ENCODE measurements at regions not wholly inside any gene's neighbourhood (a gene's known extent, or its start where the extent isn't known, plus 50 kb on each side); places are given as distances from the start of the nearest gene placed in this dataset.

GRCh38 chr10:44237364-44238049, 147.4 kb downstream of the CXCL12 start:
- DNase-seq (ENCODE audit: extremely low spot score): peak; percentile 42
- Histone ChIP-seq H3K27me3 (no peaks in the 10 kb centered on the region), H3K36me3 (no peaks in the 10 kb centered on the region), H3K4me3 (no peak overlapping the region), H3K9me3 (no peaks in the 10 kb centered on the region), H3K27ac (replicated peaks in 1 of 4) (no peak overlapping the region), H3K4me1 (peaks cover 3 to 7% (median 5%) of the 10 kb centered on the region in 4 donors)
- 67% methylated on average over 1 of the region's 1 CpG for WGBS
- TF ChIP-seq EP300 (IDR thresholded peaks at IDR 0.05) (no peak), CTCF (IDR thresholded peaks at IDR 0.05) (no peak), POLR2A (IDR thresholded peaks at IDR 0.05; ENCODE audit: low read depth) (no peak), POLR2AphosphoS5 (IDR thresholded peaks at IDR 0.05) (no peak)
- intact Hi-C loops (cut with DNase I): no loop called here

- no peak overlapping the region for H3K4me3 ChIP-seq
- H3K9me3 ChIP-seq: no peaks in the 10 kb centered on the region
- WGBS: 94% methylated on average over 5 of the region's 5 CpGs
- no peak overlapping the region for H3K27ac ChIP-seq (replicated peaks in 1 of 4)
- no peak for TF ChIP-seq CTCF (IDR thresholded peaks at IDR 0.05)
- TF ChIP-seq EP300 (IDR thresholded peaks at IDR 0.05): no peak
- TF ChIP-seq POLR2AphosphoS5 (IDR thresholded peaks at IDR 0.05): no peak
- no peak for TF ChIP-seq POLR2A (IDR thresholded peaks at IDR 0.05; ENCODE audit: low read depth)
- no peaks in the 10 kb centered on the region for H3K36me3 ChIP-seq
- peak; percentile 90 for DNase-seq (ENCODE audit: extremely low spot score)
- no peaks in the 10 kb centered on the region for H3K27me3 ChIP-seq
- intact Hi-C loops (cut with DNase I): no loop called here
- H3K4me1 ChIP-seq: peaks cover 3 to 7% (median 5%) of the 10 kb centered on the region in 4 donors
Measured at GRCh38 chr10:44235363-44235762, 149.5 kb downstream of the CXCL12 start.

GRCh38 chr10:44234483-44234875, 150.4 kb downstream of the CXCL12 start:
- Histone ChIP-seq H3K9me3 (no peaks in the 10 kb centered on the region), H3K4me1 (peaks cover 3 to 7% (median 5%) of the 10 kb centered on the region in 4 donors), H3K36me3 (no peaks in the 10 kb centered on the region), H3K4me3 (no peak overlapping the region), H3K27ac (replicated peaks in 1 of 4) (no peak overlapping the region), H3K27me3 (no peaks in the 10 kb centered on the region)
- peak; percentile 10 for DNase-seq (ENCODE audit: extremely low spot score)
- TF ChIP-seq POLR2AphosphoS5 (IDR thresholded peaks at IDR 0.05) (no peak), POLR2A (IDR thresholded peaks at IDR 0.05; ENCODE audit: low read depth) (no peak), CTCF (IDR thresholded peaks at IDR 0.05) (no peak), EP300 (IDR thresholded peaks at IDR 0.05) (no peak)
- intact Hi-C loops (cut with DNase I): no loop called here
- 82% methylated on average over 3 of the region's 3 CpGs for WGBS

DNA sequence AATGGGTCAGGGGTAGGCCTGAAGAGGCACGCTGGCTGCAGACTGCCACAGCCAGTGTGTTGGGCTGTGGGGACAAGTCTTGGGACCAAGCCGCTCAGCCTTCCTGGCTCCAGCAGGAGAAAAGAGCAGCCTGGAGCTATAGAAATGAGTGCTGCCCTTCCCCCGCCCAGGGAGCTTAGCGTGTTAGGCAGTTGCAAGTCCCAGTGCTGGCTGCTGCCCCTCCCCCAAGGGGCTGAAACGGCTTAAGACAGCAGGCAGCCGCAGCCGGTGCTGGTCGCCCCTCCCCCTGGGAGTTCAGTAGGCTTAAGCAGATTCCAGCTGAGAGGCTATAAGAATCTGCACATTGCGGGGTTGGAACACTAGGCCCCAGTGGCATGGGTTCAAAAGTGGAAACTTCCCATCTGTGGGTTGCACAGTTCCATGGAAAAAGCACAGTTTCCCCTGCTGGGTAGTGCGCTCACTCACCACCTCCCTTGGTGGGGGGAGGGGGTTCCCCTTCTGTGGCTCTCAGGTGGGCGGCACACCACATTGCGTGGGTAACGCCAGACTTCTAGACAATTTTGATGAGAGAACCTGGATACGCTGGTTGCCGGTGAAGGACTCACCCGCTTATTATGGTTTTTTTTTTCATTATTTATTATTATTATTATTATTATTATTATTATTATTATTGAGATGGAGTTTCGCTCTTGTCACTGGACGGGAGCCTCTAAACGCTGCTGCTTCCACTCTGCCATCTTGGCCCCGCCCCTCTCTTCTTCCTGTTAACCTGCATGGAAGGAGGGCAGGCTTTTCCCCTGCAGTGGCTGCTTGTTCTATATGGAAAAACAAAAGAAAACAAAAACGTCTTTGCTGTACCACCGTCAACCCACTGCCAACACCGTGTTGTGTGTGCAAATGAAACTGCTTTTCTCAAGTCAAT, 151.1 kb downstream of the CXCL12 start:
- intact Hi-C loops (cut with DNase I): no loop called here
- DNase-seq (ENCODE audit: extremely low spot score): peak; percentile 79
- Histone ChIP-seq H3K9me3 (no peaks in the 10 kb centered on the region), H3K27me3 (no peaks in the 10 kb centered on the region), H3K4me1 (peaks cover 3 to 7% (median 5%) of the 10 kb centered on the region in 4 donors), H3K36me3 (no peaks in the 10 kb centered on the region), H3K4me3 (no peak overlapping the region), H3K27ac (replicated peaks in 1 of 4) (no peak overlapping the region)
- TF ChIP-seq POLR2A (IDR thresholded peaks at IDR 0.05; ENCODE audit: low read depth) (no peak), CTCF (IDR thresholded peaks at IDR 0.05) (no peak), POLR2AphosphoS5 (IDR thresholded peaks at IDR 0.05) (no peak), EP300 (IDR thresholded peaks at IDR 0.05) (no peak)
- WGBS: 61% methylated on average over 21 of the region's 23 CpGs
